GM19395 (cell line): ENCODE measurements at regions not wholly inside any gene's neighbourhood (a gene's known extent, or its start where the extent isn't known, plus 50 kb on each side); places are given as distances from the start of the nearest gene placed in this dataset.
"Not testable (repeated sequence)": the region's sequence is repeated elsewhere in the genome, so short reads cannot be mapped to it uniquely, and the experiment has no call there.

ENCODE experiments used
- ATAC-seq: cut with Tn5 transposase; IDR thresholded peaks from one replicate; pipeline ENCODE4 v1.9.1; 2021; ENCODE audit warnings: mild to moderate bottlenecking, moderate library complexity; ENCODE audit not compliant: unreplicated experiment

GRCh38 chr2:64792995-64793639 is 139.4 kb upstream of the SERTAD2 start:
- ATAC-seq = no peak

DNA sequence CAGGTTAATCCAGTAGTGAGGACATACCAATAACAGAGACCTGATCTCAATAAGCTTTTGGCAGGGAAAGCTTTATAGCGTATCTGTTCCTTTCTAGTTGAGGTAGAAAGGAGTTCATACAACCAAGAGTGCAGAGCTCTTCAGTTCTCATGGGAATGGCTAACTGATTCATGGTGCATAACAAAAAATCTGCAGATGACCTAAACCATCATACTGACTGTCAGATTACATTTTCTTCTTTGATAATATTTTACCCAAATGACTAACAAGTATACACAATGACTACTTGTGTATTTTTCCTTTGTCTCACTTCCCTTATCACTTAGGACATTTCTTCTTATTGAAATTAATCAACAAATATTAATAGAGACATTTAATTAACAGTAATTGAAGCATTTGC is 140.0 kb upstream of the SERTAD2 start:
- no peak for ATAC-seq

- ATAC-seq = no peak
These were observed 140.8 kb upstream of the SERTAD2 start for GRCh38 chr2:64794426-64794995.

DNA sequence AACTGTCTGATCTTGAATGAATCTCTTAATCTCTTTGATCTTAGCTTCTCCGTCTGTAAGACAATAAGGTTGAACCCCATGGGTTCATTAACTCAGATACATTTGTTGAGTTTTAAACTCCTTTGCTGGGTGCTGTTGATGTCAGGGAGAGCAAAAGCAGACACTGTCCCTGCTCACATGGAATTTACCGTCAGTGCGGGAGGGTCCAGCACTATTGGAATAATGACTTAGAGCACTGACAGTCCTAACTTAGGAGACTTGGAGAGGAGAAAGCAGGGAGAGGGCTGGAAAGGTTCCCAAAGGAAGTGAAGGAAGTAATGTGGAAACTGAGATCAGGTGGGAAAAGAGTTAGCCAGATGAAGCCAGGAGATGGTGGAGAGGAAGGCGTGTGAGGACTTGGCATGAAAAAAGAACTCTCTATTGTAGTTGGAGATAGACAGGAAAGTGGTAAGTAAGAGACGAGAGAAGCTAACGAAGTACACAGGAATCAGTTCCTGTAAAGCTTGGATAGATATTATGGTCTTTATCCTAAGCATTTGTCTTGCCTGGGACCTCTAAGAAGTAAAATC is 141.4 kb upstream of the SERTAD2 start:
- no peak for ATAC-seq

DNA sequence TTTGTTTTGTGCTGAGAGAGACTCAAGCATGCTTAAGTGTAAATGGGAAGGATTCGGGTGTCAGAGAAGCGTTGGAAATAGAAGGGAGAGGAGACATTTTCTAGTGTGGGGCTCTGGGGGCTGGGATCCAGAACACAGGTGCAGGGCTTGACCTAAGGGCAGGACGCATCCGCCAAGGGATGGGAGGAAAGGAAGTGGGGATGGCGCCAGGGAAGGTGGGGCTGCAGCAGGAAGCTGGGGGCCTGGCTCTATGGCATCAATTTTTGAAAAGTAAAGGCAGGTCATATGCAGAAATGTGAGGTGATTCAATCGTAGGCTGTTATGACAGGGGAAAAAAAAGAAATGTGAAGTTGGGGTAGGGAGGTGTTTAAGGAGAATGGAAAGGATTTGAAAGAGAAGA is 143.2 kb upstream of the SERTAD2 start:
- no peak for ATAC-seq

GRCh38 chr2:64797881-64798575 is 144.3 kb upstream of the SERTAD2 start:
- no peak for ATAC-seq

GRCh38 chr2:64799592-64800252 is 146.0 kb upstream of the SERTAD2 start:
- no peak for ATAC-seq

DNA sequence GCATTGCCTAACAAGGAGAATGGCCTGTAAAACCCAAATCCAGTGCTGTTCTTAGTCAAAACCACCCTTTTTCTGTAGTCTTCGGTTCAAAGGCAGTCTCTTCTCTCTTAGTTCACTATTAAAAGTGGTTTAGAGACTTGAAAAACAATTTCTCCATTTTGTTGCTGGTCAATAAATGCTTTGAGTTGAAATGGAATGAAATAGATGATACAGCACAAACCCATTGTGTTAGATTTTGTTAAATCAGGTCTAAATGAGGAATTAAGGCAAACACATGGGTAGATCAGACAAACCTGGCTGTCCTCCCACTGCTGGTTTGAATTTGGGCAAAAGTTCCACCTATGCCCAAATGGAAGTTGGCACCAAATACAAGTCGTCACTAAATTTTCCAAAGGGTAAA is 150.1 kb upstream of the SERTAD2 start:
- ATAC-seq = no peak

GRCh38 chr2:64804651-64805050 is 150.9 kb upstream of the SERTAD2 start:
- no peak for ATAC-seq

- ATAC-seq = no peak
These were observed 153.7 kb upstream of the SERTAD2 start for GRCh38 chr2:64807417-64807816.

DNA sequence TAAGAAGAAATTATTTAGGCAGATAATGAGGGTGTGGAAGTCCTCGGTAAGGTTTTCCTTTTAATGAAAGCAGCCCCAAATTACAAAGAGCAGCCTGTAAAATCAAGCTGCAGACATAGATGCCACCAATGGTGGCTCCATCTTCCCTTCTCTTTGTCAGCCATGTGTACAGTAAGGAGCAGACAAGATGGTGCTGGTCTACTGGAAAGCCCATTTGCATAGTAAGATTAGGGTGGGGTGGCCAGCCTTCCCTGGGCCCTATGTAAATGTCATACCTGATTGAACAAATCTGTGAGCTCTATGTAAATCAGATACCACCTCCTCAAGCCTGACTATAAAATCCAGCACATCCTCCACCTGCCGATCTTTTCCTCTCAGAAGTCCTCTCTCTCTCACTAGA is 154.4 kb upstream of the SERTAD2 start:
- no peak for ATAC-seq

DNA sequence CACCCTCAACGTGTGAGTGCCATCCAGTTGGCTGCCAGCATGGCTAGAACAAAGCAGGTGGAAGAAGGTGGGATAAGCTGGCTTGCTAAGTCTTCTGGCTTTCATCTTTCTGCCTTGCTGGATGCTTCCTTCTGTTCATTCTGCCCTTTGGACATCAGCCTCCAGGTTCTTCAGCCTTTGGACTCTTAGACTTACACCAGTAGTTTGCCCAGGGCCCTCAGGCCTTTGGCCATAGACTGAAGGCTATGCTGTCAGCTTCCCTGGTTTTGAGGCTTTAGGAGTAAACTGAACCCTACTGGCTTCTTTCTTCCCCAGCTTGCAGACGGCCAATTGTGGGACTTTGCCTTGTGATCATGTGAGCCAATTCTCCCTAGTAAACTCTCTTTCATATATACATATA is 155.0 kb upstream of the SERTAD2 start:
- ATAC-seq = no peak

GRCh38 chr2:64809216-64809615 is 155.5 kb upstream of the SERTAD2 start:
- no peak for ATAC-seq

DNA sequence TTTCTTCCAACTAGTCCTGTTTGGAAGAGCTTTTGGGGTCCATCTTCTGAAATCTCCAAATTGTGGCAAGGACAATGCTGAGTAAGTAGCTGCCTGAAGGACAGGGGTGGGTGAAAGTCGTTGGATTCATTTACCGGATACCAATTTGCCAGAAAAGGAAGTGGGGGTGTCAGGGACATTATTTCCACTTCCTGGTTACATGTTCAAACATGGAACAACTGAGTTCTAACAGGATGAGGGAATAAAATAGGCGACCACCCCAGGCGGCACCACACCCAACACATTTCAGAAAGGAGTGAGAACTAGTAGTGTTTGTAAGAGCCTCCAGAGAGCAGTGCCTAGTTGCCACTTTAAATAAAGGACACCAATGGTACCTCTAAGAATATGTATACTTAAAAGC is 158.6 kb upstream of the SERTAD2 start:
- ATAC-seq = no peak

DNA sequence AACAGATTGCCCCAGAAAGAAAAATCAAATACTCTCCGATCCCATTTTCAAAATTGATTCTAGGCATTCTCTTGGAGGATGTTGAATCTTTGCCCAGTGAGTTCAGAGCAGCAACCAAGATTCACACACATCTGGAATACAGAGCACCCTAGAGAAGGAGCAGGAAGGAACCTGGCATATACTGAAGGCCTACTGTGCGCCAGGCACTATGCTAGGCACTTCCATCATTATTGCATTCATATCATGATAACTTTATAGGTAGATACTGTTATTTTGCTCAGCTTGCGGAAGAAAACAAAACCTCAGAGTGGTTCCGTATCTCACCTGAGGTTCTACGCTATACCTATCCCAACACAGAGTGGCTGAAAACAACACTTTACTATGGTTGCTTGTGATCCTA is 160.3 kb upstream of the SERTAD2 start:
- ATAC-seq = no peak

- not testable (repeated sequence) for ATAC-seq
These were observed 162.8 kb upstream of the SERTAD2 start for GRCh38 chr2:64816526-64816925.

DNA sequence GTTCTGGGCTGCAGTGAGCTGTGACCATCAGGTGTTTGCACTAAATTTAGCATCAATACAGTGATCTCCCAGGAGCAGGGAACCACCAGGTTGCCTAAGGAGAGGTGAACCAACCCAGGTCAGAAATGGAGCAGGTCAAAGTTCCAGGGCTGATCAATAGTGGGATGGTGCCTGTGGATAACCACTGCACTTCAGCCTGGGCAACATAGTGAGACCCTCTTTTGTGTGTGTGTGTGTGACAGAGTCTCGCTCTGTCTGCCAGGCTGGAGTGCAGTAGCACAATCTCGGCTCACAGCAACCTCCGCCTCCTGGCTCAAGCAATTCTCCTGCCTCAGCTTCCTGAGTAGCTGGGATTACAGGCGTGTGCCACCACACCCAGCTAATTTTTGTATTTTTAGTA is 163.7 kb upstream of the SERTAD2 start:
- ATAC-seq = no peak

GRCh38 chr2:64818664-64819060 is 164.9 kb upstream of the SERTAD2 start:
- no peak for ATAC-seq

- ATAC-seq = peak; percentile 19
These were observed 165.6 kb upstream of the SERTAD2 start for GRCh38 chr2:64819361-64819760.

GRCh38 chr2:64819774-64820688 is 166.3 kb upstream of the SERTAD2 start:
- ATAC-seq = peak; percentile 93

DNA sequence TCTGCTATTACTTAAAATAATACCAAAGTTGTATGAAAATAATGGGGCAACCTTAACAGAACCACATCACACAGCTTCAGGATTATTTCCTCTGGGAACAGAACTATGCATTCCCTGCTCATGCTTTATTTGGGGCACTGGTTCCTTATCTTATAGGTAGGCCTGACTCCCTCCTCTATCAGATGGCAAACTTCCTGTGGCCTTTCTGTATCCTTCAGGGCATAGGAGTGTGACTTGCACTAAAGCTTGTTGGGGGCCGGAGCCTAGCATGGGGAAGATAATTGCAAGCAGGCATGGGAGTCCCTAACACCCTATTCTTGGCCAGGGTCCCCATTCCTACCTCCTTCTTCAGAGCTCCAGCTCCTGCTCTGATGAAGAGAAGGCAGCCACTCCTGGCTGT is 167.2 kb upstream of the SERTAD2 start:
- ATAC-seq = no peak
